HG03159 (cell line): ENCODE measurements at regions not wholly inside any gene's neighbourhood (a gene's known extent, or its start where the extent isn't known, plus 50 kb on each side); places are given as distances from the start of the nearest gene placed in this dataset.

ENCODE experiments used
- ATAC-seq: cut with Tn5 transposase; IDR thresholded peaks from one replicate; pipeline ENCODE4 v1.9.1; 2021; ENCODE audit warnings: mild to moderate bottlenecking, moderate library complexity; ENCODE audit not compliant: unreplicated experiment

GRCh38 chr17:77772461-77772897 is 186.0 kb upstream of the TNRC6C start:
- no peak for ATAC-seq

- ATAC-seq, result no peak
Observed at GRCh38 chr17:77772899-77773358, 185.6 kb upstream of the TNRC6C start.

- no peak for ATAC-seq
Observed at GRCh38 chr17:77774182-77774581, 184.3 kb upstream of the TNRC6C start.

DNA sequence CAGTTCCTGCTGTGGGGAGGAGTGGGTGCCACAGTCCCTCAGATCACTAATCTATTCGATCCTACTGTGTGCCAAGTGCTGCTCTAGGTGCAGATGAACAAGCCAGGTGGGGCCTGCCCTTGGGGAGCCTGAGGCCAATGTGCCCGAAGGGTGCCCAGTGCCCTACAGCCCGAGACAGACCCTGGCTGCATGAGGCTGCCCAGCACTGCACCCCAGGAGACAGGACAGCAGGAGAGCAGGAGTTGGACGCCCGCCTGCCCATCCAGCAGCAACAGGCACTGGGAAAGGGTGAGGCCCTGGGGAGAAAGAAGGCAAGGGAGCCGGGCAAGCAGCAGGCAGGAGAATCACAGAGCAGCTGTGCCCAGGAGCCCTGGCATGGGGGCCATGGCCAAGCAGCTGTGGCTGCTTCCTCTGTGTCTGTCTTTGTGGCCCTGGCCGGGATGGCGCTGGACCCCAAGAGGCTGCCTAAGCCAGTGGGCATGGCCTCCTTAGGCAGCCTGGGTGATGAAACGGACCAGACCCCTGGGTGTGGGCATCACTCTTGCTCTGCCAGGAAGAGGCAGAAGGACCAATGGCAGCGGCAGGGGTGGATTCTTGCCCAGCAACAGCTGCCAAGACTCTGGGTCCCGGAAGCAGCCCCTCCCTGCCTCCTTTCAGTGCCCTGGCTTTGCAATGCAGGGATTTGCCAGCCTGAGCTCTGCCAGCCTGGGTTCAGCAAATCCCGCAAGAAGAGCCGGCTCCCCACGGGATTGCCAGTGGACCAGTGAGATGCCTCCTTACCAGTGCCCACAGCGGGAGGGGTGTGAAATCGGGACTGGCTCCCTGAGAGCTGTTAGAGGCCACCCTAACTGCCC is 179.6 kb upstream of the TNRC6C start:
- no peak for ATAC-seq

- ATAC-seq, result no peak
Observed at GRCh38 chr17:77779711-77780539, 178.6 kb upstream of the TNRC6C start.

- ATAC-seq, result no peak
Observed at GRCh38 chr17:77781536-77781935, 177.0 kb upstream of the TNRC6C start.

GRCh38 chr17:77782201-77782600 is 176.3 kb upstream of the TNRC6C start:
- no peak for ATAC-seq

GRCh38 chr17:77782611-77783010 is 175.9 kb upstream of the TNRC6C start:
- no peak for ATAC-seq

GRCh38 chr17:77783991-77784820 is 174.3 kb upstream of the TNRC6C start:
- ATAC-seq, result no peak

- ATAC-seq, result no peak
Observed at GRCh38 chr17:77785312-77785905, 173.1 kb upstream of the TNRC6C start.

- ATAC-seq, result no peak
Observed at GRCh38 chr17:77786090-77786489, 172.4 kb upstream of the TNRC6C start.

GRCh38 chr17:77786740-77787505 is 171.6 kb upstream of the TNRC6C start:
- ATAC-seq, result no peak

- ATAC-seq, result no peak
Observed at GRCh38 chr17:77790143-77790829, 168.2 kb upstream of the TNRC6C start.

DNA sequence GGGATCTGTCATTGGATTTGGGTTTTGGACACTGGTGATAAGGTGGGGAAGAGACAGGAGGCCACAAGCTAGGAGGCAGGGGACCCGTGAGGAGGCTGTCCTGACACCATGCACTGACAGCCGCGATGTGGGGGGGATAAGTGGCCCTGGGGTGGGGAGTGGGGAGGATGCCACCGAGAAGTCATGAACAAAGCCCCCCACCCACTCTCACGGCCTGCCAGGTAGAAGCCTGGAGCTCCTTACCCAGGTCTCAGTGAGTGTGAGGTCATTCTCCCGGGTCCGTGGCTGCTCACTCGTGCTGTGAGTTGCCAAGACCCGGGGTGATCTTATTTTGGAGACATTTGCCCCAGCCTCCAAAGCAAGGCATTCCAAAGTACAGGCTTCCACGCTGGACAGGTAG is 165.9 kb upstream of the TNRC6C start:
- no peak for ATAC-seq

GRCh38 chr17:77793146-77793970 is 165.1 kb upstream of the TNRC6C start:
- no peak for ATAC-seq

DNA sequence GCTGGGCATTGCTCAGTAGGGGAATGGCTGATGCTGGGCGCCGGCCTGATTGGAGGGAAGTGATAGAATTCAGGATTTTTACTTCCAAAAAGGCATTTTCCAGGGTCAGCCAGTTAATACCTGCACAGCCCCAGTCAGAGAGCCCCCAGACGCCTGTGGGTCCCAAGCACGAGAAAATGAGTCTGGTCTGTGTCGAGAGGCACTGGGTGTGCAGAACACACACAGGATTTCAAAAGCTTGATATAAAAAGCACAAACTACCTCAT is 164.6 kb upstream of the TNRC6C start:
- ATAC-seq, result no peak

DNA sequence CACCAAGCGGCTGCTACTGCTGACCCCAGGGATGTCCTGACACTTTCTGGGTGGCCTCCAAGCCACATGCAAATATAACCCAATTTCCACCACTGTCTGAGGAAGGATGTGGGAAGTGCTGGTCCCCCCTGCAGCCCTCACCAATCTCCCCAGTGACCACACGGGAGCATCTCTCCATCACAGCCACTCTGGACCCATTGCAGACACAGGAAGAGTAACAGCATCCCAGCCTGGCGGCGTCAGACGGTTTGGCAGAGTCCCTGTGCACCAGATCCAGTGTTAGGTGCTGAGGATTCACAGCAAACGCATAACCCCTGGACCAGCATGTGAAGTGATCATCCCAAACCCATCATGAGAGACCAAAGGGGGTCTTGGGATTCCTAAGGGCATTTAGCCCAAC is 163.7 kb upstream of the TNRC6C start:
- no peak for ATAC-seq

GRCh38 chr17:77795685-77796084 is 162.8 kb upstream of the TNRC6C start:
- ATAC-seq, result no peak
